HepG2 (cell line): ENCODE measurements at regions not wholly inside any gene's neighbourhood (a gene's known extent, or its start where the extent isn't known, plus 50 kb on each side); places are given as distances from the start of the nearest gene placed in this dataset.

Experiments used
- ATAC-seq: fragments of 200-7000 bp; cut with Tn5 transposase; 3 replicates; pipeline ENCODE4 v1.9.1; 2020; ENCODE audit warnings: mild to moderate bottlenecking, moderate library complexity
- BruUV-seq: library from RNA; stranded (reverse); fragments of 400-500 nt; replicated peaks from 2 replicates; lab custom pipeline; 2021; lab: Mats Ljungman, UMichigan
- CTCF ChIA-PET: fragments of 300-600 bp; formaldehyde crosslinking; extraction: SDS; loops from one replicate; lab custom pipeline; 2021; ENCODE audit warnings: low total read pairs, inconsistent platforms, low intra/inter-chr PET ratio; lab: Yijun Ruan, JAX
- POLR2A ChIA-PET: fragments of 350-600 bp; sonication (Branson Sonifier 250); formaldehyde crosslinking; loops from one replicate; lab custom pipeline; 2020; ENCODE audit warnings: antibody characterized with exemption, inconsistent platforms; lab: Yijun Ruan, JAX
- DNase-seq: peaks from one replicate; pipeline ENCODE4 v3.0.0-alpha.2; 2015; ENCODE audit warnings: low spot score
- FAIRE-seq: peaks from 3 replicates; lab custom pipeline; 2011; peaks lifted over from hg19 to GRCh38; lab: Jason Lieb, UNC
- H2AFZ ChIP-seq: one replicate; pipeline ENCODE4 v1.6.1; 2011; ENCODE audit warnings: low read length, inconsistent platforms
- H3K27ac ChIP-seq: fragments of 300-600 bp; 3 replicates; pipeline ENCODE4 v1.8.0; 2011; ENCODE audit warnings: mixed run types, mild to moderate bottlenecking, mixed read lengths, low read length, inconsistent platforms; ENCODE audit not compliant: insufficient read depth; ENCODE audit errors: extremely low read length
- H3K27me3 ChIP-seq, 2 experiments: fragments of 200-600 bp in 1 of 2; 2 replicates in 1 of 2; 3 replicates in 1 of 2; pipeline versions ENCODE4 v1.6.0 to v1.8.0; 2011; ENCODE audit warnings: low read length in 2 of 2, mild to moderate bottlenecking in 2 of 2, moderate library complexity in 2 of 2, inconsistent platforms in 1 of 2; ENCODE audit not compliant: insufficient read depth in 2 of 2, control insufficient read depth in 1 of 2
- H3K36me3 ChIP-seq, 2 experiments: fragments of 200-600 bp in 1 of 2; replicated peaks in 1 of 2; 2 replicates in 1 of 2; 3 replicates in 1 of 2; pipeline versions ENCODE4 v1.5.1 to v1.8.0; 2011; ENCODE audit warnings: low read length in 2 of 2, inconsistent platforms in 1 of 2; ENCODE audit not compliant: insufficient read depth in 2 of 2, control insufficient read depth in 1 of 2
- H3K4me1 ChIP-seq: 2 replicates; pipeline ENCODE4 v1.5.1; 2012; ENCODE audit warnings: low read length, inconsistent platforms; ENCODE audit not compliant: insufficient read depth
- H3K4me2 ChIP-seq: 2 replicates; pipeline ENCODE4 v1.6.0; 2011; ENCODE audit warnings: low read depth, low read length, inconsistent platforms
- H3K4me3 ChIP-seq, 3 experiments: fragments of 200-600 bp in 1 of 3; sonication (generic), shearing (Covaris generic) in 1 of 3; replicated peaks in 1 of 3; 2 replicates each; pipeline ENCODE4 v1.5.1; 2011 to 2016; ENCODE audit warnings: low read length in 3 of 3, inconsistent platforms in 2 of 3, low read depth in 2 of 3, mild to moderate bottlenecking in 2 of 3, control low read depth in 1 of 3, mixed read lengths in 1 of 3; ENCODE audit not compliant: insufficient read depth in 1 of 3
- H3K79me2 ChIP-seq: one replicate; pipeline ENCODE4 v1.6.1; 2011; ENCODE audit warnings: low read length, inconsistent platforms; ENCODE audit not compliant: insufficient read depth
- H3K9ac ChIP-seq: 2 replicates; pipeline ENCODE4 v1.6.0; 2011; ENCODE audit warnings: mild to moderate bottlenecking, low read depth, low read length, inconsistent platforms; ENCODE audit not compliant: insufficient read depth
- H3K9me3 ChIP-seq: 2 replicates; pipeline ENCODE4 v1.5.1; 2012; ENCODE audit warnings: mild to moderate bottlenecking, low read length
- H4K20me1 ChIP-seq: 2 replicates; pipeline ENCODE4 v1.6.0; 2011; ENCODE audit warnings: inconsistent platforms, mild to moderate bottlenecking, low read length, moderate library complexity; ENCODE audit not compliant: insufficient read depth
- GZF1 ChIP-seq: sonication (generic); formaldehyde crosslinking; IDR thresholded peaks from 2 replicates; pipeline ENCODE4 v1.5.1; 2020; ENCODE audit warnings: mild to moderate bottlenecking, missing genetic modification reagents
- HDAC2 ChIP-seq: sonication (generic); formaldehyde crosslinking; IDR thresholded peaks from 2 replicates; pipeline ENCODE4 v1.4.0; 2020; ENCODE audit warnings: missing genetic modification reagents
- IRX3 ChIP-seq: sonication (generic); formaldehyde crosslinking; IDR thresholded peaks from 2 replicates; pipeline ENCODE4 v1.8.1; 2023; ENCODE audit warnings: mild to moderate bottlenecking, low read depth, missing genetic modification reagents, borderline replicate concordance
- KLF15 ChIP-seq: sonication (generic); formaldehyde crosslinking; IDR thresholded peaks from 2 replicates; pipeline ENCODE4 v1.8.1; 2023; ENCODE audit warnings: borderline replicate concordance, mild to moderate bottlenecking, inconsistent platforms, missing genetic modification reagents, mixed read lengths
- KLF9 ChIP-seq: IDR thresholded peaks from 2 replicates; pipeline ENCODE4 v1.6.1; 2016; ENCODE audit warnings: low read depth
- NFIC ChIP-seq: IDR thresholded peaks from 2 replicates; pipeline ENCODE4 v1.6.1; 2012; ENCODE audit warnings: mild to moderate bottlenecking, low read length, inconsistent platforms
- NFRKB ChIP-seq: fragments of 450-650 bp; IDR thresholded peaks from 2 replicates; pipeline ENCODE4 v1.6.1; 2017
- RBAK ChIP-seq: sonication (generic); formaldehyde crosslinking; IDR thresholded peaks from 2 replicates; pipeline ENCODE4 v1.5.1; 2020; ENCODE audit warnings: mild to moderate bottlenecking, missing genetic modification reagents
- TBL1XR1 ChIP-seq: fragments of 150-350 bp; IDR thresholded peaks from 2 replicates; pipeline ENCODE4 v1.6.1; 2014; ENCODE audit warnings: borderline replicate concordance, low read length; ENCODE audit not compliant: partially characterized antibody
- TBX3 ChIP-seq: fragments of 450-650 bp; IDR thresholded peaks from 2 replicates; pipeline ENCODE4 v1.6.1; 2017; ENCODE audit warnings: antibody characterized with exemption, mild to moderate bottlenecking, inconsistent platforms, borderline replicate concordance
- TOE1 ChIP-seq: sonication (generic); formaldehyde crosslinking; IDR thresholded peaks from 2 replicates; pipeline ENCODE4 v1.4.0; 2020; ENCODE audit warnings: mild to moderate bottlenecking, missing genetic modification reagents
- ZFAT ChIP-seq: sonication (generic); formaldehyde crosslinking; conservative IDR thresholded peaks from 2 replicates; pipeline ENCODE4 v1.8.1; 2023; ENCODE audit warnings: missing genetic modification reagents, inconsistent platforms
- ZKSCAN8 ChIP-seq: IDR thresholded peaks from 2 replicates; pipeline ENCODE4 v1.6.1; 2016; ENCODE audit warnings: borderline replicate concordance, missing genetic modification reagents, missing compliant biosample characterization
- ZNF251 ChIP-seq: sonication (generic); formaldehyde crosslinking; IDR thresholded peaks from 2 replicates; pipeline ENCODE4 v1.9.0; 2021; ENCODE audit warnings: mild to moderate bottlenecking, missing genetic modification reagents
- ZNF644 ChIP-seq: IDR thresholded peaks from 2 replicates; pipeline ENCODE4 v1.6.1; 2016; ENCODE audit warnings: low read depth
- ZNF660 ChIP-seq: sonication (generic); formaldehyde crosslinking; IDR thresholded peaks from 2 replicates; pipeline ENCODE4 v1.5.1; 2020; ENCODE audit warnings: mild to moderate bottlenecking, low read depth, missing genetic modification reagents, borderline replicate concordance
- WGBS: methylation state at CpG from one replicate; pipeline ENCODE4 v1.1.6; 2017; ENCODE audit warnings: low lambda C conversion rate; 5-methylcytosine and 5-hydroxymethylcytosine counted together
- in situ Hi-C: cut with HindIII; loops from 2 replicates; pipeline ENCODE4 v1.10.0; 2017; ENCODE audit warnings: low pct_unique_long_range_greater_than_20kb; ENCODE audit not compliant: extremely low pct_ligation_motif_present
- intact Hi-C: fragments of 100-400 bp; cut with micrococcal nuclease; formaldehyde crosslinking; loops from one replicate; pipeline ENCODE4 v1.10.0; 2022; ENCODE audit not compliant: unreplicated experiment
- TF ChIP-seq, protein P1 (sequence below): sonication (generic); IDR thresholded peaks from 2 replicates; pipeline ENCODE4 v1.6.1; 2016; ENCODE audit warnings: low read depth, borderline replicate concordance
- TF ChIP-seq, protein P2 (sequence below): sonication (generic); formaldehyde crosslinking; IDR thresholded peaks from 2 replicates; pipeline ENCODE4 v1.8.0; 2022; ENCODE audit warnings: mild to moderate bottlenecking, missing genetic modification reagents, borderline replicate concordance
- TF ChIP-seq, protein P3 (sequence below), 2 experiments: sonication (generic) in 1 of 2; formaldehyde crosslinking in 1 of 2; IDR thresholded peaks; 2 replicates each; pipeline versions ENCODE4 v1.5.1 to v1.6.1; 2011 to 2020; ENCODE audit warnings: borderline replicate concordance in 1 of 2, low read depth in 1 of 2, low read length in 1 of 2, mild to moderate bottlenecking in 1 of 2, missing genetic modification reagents in 1 of 2, moderate library complexity in 1 of 2
- TF ChIP-seq, protein P4 (sequence below): IDR thresholded peaks from 2 replicates; pipeline ENCODE4 v1.6.1; 2016; ENCODE audit warnings: control low read depth

DNA sequence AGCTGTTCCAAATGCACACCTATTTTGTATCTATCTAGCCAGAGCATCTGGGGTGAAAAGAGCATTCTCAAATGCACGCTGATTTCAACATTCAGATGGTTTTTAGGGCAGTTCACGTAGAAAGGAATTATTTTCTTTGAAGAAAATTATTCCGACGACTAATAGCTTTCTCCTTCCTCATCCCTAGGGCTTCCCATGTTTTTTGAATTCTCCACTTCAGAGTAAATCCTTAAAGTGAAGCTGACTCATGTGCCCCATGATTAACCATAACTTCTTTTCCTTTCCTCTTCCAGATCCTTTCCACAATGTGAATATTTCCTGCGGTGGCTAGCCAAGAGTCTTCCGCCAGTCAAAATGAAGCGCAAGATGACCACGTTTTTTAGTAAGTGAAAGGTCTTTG is 86.7 kb upstream of the PDHA1 start:
- H3K79me2 ChIP-seq = no peaks in the 10 kb centered on the region
- H3K4me2 ChIP-seq = no peak overlapping the region
- POLR2A ChIA-PET = no interaction called here
- no peaks in the 10 kb centered on the region for H3K4me1 ChIP-seq
- 38% methylated on average over 8 of the region's 8 CpGs for WGBS
- ATAC-seq = no peak
- TF ChIP-seq, protein P1, sequence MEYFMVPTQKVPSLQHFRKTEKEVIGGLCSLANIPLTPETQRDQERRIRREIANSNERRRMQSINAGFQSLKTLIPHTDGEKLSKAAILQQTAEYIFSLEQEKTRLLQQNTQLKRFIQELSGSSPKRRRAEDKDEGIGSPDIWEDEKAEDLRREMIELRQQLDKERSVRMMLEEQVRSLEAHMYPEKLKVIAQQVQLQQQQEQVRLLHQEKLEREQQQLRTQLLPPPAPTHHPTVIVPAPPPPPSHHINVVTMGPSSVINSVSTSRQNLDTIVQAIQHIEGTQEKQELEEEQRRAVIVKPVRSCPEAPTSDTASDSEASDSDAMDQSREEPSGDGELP = no peak
- TF ChIP-seq, protein P2, sequence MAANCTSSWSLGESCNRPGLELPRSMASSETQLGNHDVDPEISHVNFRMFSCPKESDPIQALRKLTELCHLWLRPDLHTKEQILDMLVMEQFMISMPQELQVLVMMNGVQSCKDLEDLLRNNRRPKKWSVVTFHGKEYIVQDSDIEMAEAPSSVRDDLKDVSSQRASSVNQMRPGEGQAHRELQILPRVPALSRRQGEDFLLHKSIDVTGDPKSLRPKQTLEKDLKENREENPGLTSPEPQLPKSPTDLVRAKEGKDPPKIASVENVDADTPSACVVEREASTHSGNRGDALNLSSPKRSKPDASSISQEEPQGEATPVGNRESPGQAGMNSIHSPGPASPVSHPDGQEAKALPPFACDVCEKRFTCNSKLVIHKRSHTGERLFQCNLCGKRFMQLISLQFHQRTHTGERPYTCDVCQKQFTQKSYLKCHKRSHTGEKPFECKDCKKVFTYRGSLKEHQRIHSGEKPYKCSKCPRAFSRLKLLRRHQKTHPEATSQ (CRISPR knock-in tag) = no peak
- no peak for TF ChIP-seq KLF9 (CRISPR knock-in tag)
- no peak for TF ChIP-seq TBX3
- no peak for TF ChIP-seq ZKSCAN8 (CRISPR knock-in tag)
- TF ChIP-seq GZF1 (CRISPR knock-in tag) = no peak
- no peak for TF ChIP-seq TBL1XR1
- TF ChIP-seq, protein P3, sequence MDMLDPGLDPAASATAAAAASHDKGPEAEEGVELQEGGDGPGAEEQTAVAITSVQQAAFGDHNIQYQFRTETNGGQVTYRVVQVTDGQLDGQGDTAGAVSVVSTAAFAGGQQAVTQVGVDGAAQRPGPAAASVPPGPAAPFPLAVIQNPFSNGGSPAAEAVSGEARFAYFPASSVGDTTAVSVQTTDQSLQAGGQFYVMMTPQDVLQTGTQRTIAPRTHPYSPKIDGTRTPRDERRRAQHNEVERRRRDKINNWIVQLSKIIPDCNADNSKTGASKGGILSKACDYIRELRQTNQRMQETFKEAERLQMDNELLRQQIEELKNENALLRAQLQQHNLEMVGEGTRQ (IDR thresholded peaks at IDR 0.05; ENCODE audit: low read depth, low read length) = no peak
- TF ChIP-seq, protein P3 (CRISPR knock-in tag; IDR thresholded peaks at IDR 0.05; ENCODE audit: borderline replicate concordance) = no peak
- TF ChIP-seq NFIC = no peak
- no peak for TF ChIP-seq RBAK (CRISPR knock-in tag)
- TF ChIP-seq, protein P4, sequence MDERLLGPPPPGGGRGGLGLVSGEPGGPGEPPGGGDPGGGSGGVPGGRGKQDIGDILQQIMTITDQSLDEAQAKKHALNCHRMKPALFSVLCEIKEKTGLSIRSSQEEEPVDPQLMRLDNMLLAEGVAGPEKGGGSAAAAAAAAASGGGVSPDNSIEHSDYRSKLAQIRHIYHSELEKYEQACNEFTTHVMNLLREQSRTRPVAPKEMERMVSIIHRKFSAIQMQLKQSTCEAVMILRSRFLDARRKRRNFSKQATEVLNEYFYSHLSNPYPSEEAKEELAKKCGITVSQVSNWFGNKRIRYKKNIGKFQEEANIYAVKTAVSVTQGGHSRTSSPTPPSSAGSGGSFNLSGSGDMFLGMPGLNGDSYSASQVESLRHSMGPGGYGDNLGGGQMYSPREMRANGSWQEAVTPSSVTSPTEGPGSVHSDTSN (CRISPR knock-in tag) = no peak
- no peak for TF ChIP-seq NFRKB
- no peak for TF ChIP-seq ZFAT (CRISPR knock-in tag)
- no peak for TF ChIP-seq ZNF644 (CRISPR knock-in tag)
- no peak for TF ChIP-seq KLF15 (CRISPR knock-in tag)
- no peak for TF ChIP-seq ZNF251 (CRISPR knock-in tag)
- no peak for TF ChIP-seq ZNF660
- TF ChIP-seq IRX3 (CRISPR knock-in tag) = no peak
- no peak for TF ChIP-seq HDAC2 (CRISPR knock-in tag)
- no peak for TF ChIP-seq TOE1
- FAIRE-seq = no peak
- no peaks in the 10 kb centered on the region for H3K36me3 ChIP-seq
- H3K9me3 ChIP-seq = no peaks in the 10 kb centered on the region
- no peak overlapping the region for H3K27ac ChIP-seq
- CTCF ChIA-PET = no interaction called here
- intact Hi-C loops (no loop called here), in situ Hi-C loops (no loop called here)
- H3K4me3 ChIP-seq = no peak overlapping the region
- no peaks in the 10 kb centered on the region; a peak in 1 of 5 replicates for H3K27me3 ChIP-seq
- no TSS peak for BruUV-seq
- H4K20me1 ChIP-seq = no peaks in the 10 kb centered on the region
- no peak overlapping the region for H2AFZ ChIP-seq
- no peak overlapping the region for H3K9ac ChIP-seq
- DNase-seq = no peak
